Mucosa of rectum (tissue), 2 donors: ENCODE measurements at regions not wholly inside any gene's neighbourhood (a gene's known extent, or its start where the extent isn't known, plus 50 kb on each side); places are given as distances from the start of the nearest gene placed in this dataset.

Experiments used
- H3K27ac ChIP-seq, 2 donors: one replicate each; pipeline ENCODE4 v1.7.0; 2013; ENCODE audit warnings: inconsistent platforms in 2 of 2, low read depth in 2 of 2, low read length in 2 of 2
- H3K27me3 ChIP-seq, 2 donors: one replicate each; pipeline ENCODE4 v1.7.0; 2013; ENCODE audit warnings: low read length in 2 of 2; ENCODE audit not compliant: control insufficient read depth in 2 of 2, insufficient read depth in 2 of 2
- H3K36me3 ChIP-seq, 2 donors: one replicate each; pipeline ENCODE4 v1.7.0; 2013; ENCODE audit warnings: low read length in 2 of 2; ENCODE audit not compliant: control insufficient read depth in 2 of 2, insufficient read depth in 2 of 2
- H3K4me1 ChIP-seq, 2 donors: one replicate each; pipeline ENCODE4 v1.7.0; 2013; ENCODE audit warnings: low read length in 2 of 2, mild to moderate bottlenecking in 1 of 2; ENCODE audit not compliant: control insufficient read depth in 2 of 2, insufficient read depth in 2 of 2
- H3K4me3 ChIP-seq, 2 donors: one replicate each; pipeline ENCODE4 v1.7.0; 2013; ENCODE audit warnings: low read length in 2 of 2
- H3K9ac ChIP-seq, 2 donors: one replicate each; pipeline ENCODE4 v1.7.0; 2013; ENCODE audit warnings: low read length in 2 of 2, low read depth in 1 of 2, mild to moderate bottlenecking in 1 of 2
- H3K9me3 ChIP-seq, 2 donors: one replicate each; pipeline ENCODE4 v1.7.0; 2013; ENCODE audit warnings: low read length in 2 of 2; ENCODE audit not compliant: control insufficient read depth in 2 of 2
- donor health status: healthy.
- donor health status: Normal muscosa, but diverticular disease.

GRCh38 chr16:35559911-35560636 is 2100.7 kb downstream of the TP53TG3F start:
- Histone ChIP-seq H3K36me3 (no peaks in the 10 kb centered on the region), H3K4me3 (no peak overlapping the region), H3K4me1 (no peaks in the 10 kb centered on the region), H3K27ac (no peak overlapping the region), H3K9ac (no peak overlapping the region), H3K9me3 (peaks cover 4 to 6% of the 10 kb centered on the region in 2 donors), H3K27me3 (no peaks in the 10 kb centered on the region)

- peaks cover 4 to 8% of the 10 kb centered on the region in 2 donors for H3K9me3 ChIP-seq
- H3K27me3 ChIP-seq, result no peaks in the 10 kb centered on the region
- H3K27ac ChIP-seq, result no peak overlapping the region
- no peaks in the 10 kb centered on the region for H3K4me1 ChIP-seq
- H3K4me3 ChIP-seq, result no peak overlapping the region
- H3K36me3 ChIP-seq, result no peaks in the 10 kb centered on the region
- H3K9ac ChIP-seq, result no peak overlapping the region
These were observed 2101.2 kb downstream of the TP53TG3F start for GRCh38 chr16:35560637-35560984.

GRCh38 chr16:35561346-35561745 is 2101.9 kb downstream of the TP53TG3F start:
- no peak overlapping the region for H3K27ac ChIP-seq
- H3K36me3 ChIP-seq, result no peaks in the 10 kb centered on the region
- peaks cover 4 to 8% of the 10 kb centered on the region in 2 donors for H3K9me3 ChIP-seq
- no peaks in the 10 kb centered on the region for H3K27me3 ChIP-seq
- H3K4me3 ChIP-seq, result no peak overlapping the region
- no peak overlapping the region for H3K9ac ChIP-seq
- H3K4me1 ChIP-seq, result no peaks in the 10 kb centered on the region

GRCh38 chr16:35562471-35562870 is 2103.1 kb downstream of the TP53TG3F start:
- no peaks in the 10 kb centered on the region for H3K4me1 ChIP-seq
- peaks cover 4 to 8% of the 10 kb centered on the region in 2 donors for H3K9me3 ChIP-seq
- H3K4me3 ChIP-seq, result no peak overlapping the region
- no peak overlapping the region for H3K9ac ChIP-seq
- no peak overlapping the region for H3K27ac ChIP-seq
- H3K36me3 ChIP-seq, result no peaks in the 10 kb centered on the region
- H3K27me3 ChIP-seq, result no peaks in the 10 kb centered on the region

- Histone ChIP-seq H3K4me3 (no peak overlapping the region), H3K36me3 (no peaks in the 10 kb centered on the region), H3K27me3 (no peaks in the 10 kb centered on the region), H3K9ac (no peak overlapping the region), H3K9me3 (peaks cover 1 to 8% of the 10 kb centered on the region in 2 donors), H3K4me1 (no peaks in the 10 kb centered on the region), H3K27ac (no peak overlapping the region)
These were observed 2103.5 kb downstream of the TP53TG3F start for GRCh38 chr16:35562919-35563318.

- Histone ChIP-seq H3K36me3 (no peaks in the 10 kb centered on the region), H3K4me1 (no peaks in the 10 kb centered on the region), H3K9ac (no peak overlapping the region), H3K9me3 (peaks cover 0 to 8% of the 10 kb centered on the region in 2 donors), H3K4me3 (no peak overlapping the region), H3K27ac (no peak overlapping the region), H3K27me3 (no peaks in the 10 kb centered on the region)
These were observed 2104.7 kb downstream of the TP53TG3F start for GRCh38 chr16:35564148-35564547.

DNA sequence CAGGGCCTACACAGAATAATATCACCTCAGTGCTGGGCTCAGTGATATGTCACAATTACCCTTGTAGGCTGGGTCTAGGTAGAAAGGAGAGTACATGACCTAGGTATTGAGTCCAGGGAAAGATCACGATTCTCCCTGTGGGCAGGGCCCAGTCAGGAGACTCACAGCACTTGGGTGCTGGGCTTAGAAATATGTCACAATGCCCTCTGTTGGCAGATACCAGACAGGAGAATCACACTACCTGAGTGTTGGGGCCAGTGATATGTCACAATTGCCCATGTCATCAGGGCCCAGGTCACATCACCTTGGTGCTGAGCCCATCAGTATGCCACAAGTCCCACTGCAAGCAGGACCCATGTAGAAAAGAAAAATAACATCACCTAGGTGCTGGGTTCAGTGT is 2105.5 kb downstream of the TP53TG3F start:
- H3K9ac ChIP-seq, result no peak overlapping the region
- H3K27me3 ChIP-seq, result no peaks in the 10 kb centered on the region
- no peak overlapping the region for H3K4me3 ChIP-seq
- H3K9me3 ChIP-seq, result peaks cover 0 to 8% of the 10 kb centered on the region in 2 donors
- no peaks in the 10 kb centered on the region for H3K4me1 ChIP-seq
- H3K27ac ChIP-seq, result no peak overlapping the region
- H3K36me3 ChIP-seq, result no peaks in the 10 kb centered on the region

- Histone ChIP-seq H3K4me3 (no peak overlapping the region), H3K4me1 (no peaks in the 10 kb centered on the region), H3K9me3 (peaks cover 0 to 8% of the 10 kb centered on the region in 2 donors), H3K36me3 (no peaks in the 10 kb centered on the region), H3K9ac (no peak overlapping the region), H3K27me3 (no peaks in the 10 kb centered on the region), H3K27ac (no peak overlapping the region)
These were observed 2106.2 kb downstream of the TP53TG3F start for GRCh38 chr16:35565626-35566025.

DNA sequence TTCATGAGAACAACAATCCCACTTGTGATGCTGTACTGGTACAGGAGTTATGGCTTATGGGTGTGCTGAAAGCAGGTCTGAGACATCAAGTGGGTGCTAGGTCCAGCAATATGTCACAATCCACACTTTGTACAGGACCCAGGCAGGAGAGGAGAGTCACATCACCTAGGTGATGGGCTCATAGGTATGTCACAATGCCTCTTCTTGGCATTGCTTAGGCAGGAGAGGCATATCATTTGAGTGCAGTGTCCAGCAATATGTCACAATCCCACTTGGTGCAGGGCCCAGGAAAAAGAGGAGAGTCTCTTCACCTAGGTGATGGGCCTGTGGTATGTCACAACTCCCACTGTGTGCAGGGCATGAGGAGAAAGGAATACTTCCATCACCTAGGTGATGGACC is 2110.0 kb downstream of the TP53TG3F start:
- no peak overlapping the region for H3K9ac ChIP-seq
- no peaks in the 10 kb centered on the region for H3K27me3 ChIP-seq
- no peak overlapping the region for H3K27ac ChIP-seq
- peaks cover 0 to 4% of the 10 kb centered on the region in 2 donors for H3K9me3 ChIP-seq
- no peak overlapping the region for H3K4me3 ChIP-seq
- H3K36me3 ChIP-seq, result no peaks in the 10 kb centered on the region
- no peaks in the 10 kb centered on the region for H3K4me1 ChIP-seq

DNA sequence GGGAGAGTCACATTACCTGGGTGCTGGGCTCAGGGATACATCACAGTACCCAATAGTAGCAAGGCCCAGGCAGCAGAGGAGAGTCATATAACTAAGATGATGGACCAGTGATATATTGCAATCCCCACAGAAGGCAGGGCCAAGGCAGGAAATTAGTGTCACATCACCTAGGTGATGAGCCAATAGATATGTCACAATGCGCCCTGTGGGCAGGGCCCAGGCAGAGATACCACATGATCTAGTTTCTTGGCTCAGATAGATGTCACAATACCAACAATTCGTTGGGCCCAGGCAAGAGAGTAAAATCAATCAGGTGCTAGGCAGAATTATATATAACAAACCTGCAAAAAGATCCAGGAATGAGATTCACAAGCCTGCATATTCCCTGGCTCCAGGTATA is 2111.5 kb downstream of the TP53TG3F start:
- no peaks in the 10 kb centered on the region for H3K27me3 ChIP-seq
- H3K36me3 ChIP-seq, result no peaks in the 10 kb centered on the region
- no peak overlapping the region for H3K9ac ChIP-seq
- no peak overlapping the region for H3K4me3 ChIP-seq
- no peak overlapping the region for H3K27ac ChIP-seq
- H3K9me3 ChIP-seq, result no peaks in the 10 kb centered on the region
- no peaks in the 10 kb centered on the region for H3K4me1 ChIP-seq
